Umbilical cord (tissue), 1 donor: ENCODE measurements at regions not wholly inside any gene's neighbourhood (a gene's known extent, or its start where the extent isn't known, plus 50 kb on each side); places are given as distances from the start of the nearest gene placed in this dataset.

Experiments
- DNase-seq: peaks from one replicate; pipeline ENCODE4 v3.0.0-alpha.2; 2015; ENCODE audit warnings: low spot score

DNA sequence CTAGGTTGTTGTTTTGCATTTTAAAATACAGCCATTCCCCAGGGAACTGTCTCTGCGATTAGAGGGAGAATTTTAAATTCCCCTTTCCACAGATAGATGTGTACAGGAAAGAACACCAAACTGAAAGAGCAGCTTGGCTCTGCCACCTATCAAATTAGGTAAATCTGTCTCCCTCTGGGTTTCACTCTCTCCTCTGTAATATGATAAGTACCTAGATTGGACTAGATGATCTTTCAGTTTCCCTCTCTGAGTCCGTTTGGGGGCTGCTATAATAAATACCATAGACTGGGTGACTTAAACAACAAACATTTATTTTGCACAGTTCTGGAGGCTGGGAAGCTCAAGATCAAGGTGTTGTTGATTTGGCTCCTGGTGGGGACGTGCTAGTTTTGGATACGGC, 186.0 kb downstream of the KIF20B start:
- DNase-seq, result no peak

DNA sequence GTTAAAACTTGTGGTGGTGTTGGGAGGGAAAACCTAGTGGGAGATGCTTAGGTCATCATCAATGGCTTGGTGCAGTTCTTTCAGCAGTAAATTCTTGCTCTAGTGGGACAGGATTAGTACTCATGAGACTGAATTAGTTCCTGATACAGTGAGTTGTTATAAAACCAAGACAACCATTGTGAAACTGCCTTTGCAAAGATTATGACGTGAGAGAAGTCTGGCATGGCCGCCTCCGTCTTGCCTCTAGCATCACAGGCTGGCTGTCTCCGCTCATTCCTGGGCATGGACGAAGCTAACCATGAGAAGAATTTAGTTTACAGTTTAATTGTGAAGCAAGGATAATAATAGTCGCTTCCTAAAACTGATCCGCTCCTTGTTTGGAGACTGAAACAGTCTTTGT, 186.4 kb downstream of the KIF20B start:
- DNase-seq, result no peak

DNA sequence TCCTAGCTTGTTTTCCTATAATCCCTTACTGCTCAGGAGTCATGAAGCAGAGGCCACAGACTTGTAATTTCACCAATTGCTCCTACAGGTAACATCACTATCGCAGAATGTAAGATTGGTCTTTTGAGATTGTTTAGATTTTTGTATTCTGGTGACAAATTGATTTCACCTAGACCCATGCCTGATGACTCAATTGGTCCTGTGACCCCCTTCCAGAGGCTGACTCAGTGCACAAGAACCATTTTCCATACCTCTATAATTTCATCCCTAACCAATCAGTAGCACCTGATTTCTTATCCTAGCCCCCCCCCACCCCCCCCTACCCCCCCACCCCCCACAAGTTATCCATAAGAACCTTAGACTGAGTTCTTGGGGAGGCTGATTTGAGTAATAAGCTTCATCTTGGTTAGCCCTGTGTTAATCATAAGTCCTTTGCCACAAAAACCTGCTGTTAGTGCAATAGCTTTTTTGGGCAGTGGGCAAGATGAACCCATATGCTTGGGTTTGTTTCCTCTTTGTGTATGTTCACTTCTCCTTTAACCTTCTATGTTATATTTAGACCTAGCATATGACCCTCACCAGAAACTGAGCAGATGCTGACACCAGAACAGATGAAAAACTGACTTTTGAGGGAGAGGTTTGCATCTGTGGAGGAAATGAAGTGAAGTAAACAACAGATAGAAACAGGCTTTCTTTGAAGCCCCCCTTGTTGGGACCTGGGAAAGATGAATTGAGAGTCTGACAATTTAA, 187.1 kb downstream of the KIF20B start:
- DNase-seq, result peak; percentile 46

DNA sequence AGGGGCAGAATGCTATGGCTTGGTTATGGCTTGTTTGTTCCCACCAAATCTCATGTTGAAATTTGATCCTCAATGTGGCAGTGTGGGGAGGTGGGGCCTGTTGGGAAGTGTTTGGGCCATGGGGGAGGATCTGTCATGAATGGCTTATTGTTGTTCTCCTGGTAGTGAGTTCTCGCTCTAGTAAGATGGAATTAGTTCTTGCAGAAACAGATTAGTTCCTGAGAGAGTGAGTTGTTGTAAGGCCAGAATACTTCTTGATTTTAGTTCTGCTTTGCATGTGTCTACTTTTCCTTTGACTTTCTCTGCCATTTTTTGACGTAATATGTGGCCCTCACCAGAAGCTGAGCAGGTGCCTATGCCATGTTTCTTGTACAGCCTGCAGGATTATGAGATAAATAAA, 188.2 kb downstream of the KIF20B start:
- no peak for DNase-seq

DNA sequence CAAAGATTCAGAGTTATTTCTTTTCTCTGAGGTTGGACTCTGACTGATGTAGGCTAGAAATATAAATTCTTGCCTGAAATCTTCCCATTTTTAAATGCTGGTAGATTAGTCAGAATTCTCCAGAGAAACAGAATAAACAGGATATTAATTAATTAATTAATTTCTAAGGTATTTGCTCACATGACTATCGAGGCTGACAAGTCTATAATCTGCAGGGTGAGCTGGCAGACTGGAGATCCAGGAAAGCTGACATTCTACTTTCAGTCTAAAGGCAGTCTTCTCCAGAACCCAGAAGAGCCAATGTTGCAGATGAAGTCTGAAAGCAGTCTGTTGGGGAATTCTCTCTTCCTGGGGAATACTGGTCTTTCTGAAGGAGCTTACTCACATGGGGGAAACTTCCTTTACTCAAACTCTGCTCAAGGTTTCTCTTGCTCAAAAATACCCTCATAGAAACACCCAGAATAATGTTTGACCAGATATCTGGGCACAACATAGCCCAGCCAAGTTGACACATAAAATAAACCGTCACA, 189.7 kb downstream of the KIF20B start:
- DNase-seq, result no peak

DNA sequence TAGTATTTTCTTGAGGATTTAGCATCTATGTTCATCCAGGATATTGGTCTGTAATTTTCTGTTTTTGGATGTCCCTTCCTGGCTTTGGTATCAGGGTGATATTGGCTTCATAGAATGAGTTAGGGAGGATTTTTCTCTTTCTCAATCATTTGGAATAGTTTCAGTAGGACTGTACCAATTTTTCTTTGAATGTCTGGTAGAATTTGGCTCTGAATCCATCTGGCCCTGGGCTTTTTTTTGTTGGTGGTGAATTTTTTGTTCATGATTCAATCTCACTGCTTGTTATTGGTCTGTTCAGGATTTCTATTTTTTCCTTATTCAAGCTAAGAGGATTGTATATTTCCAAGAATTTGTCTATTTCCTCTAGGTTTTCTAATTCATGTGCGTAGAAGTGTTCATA, 192.7 kb downstream of the KIF20B start:
- DNase-seq, result no peak

DNA sequence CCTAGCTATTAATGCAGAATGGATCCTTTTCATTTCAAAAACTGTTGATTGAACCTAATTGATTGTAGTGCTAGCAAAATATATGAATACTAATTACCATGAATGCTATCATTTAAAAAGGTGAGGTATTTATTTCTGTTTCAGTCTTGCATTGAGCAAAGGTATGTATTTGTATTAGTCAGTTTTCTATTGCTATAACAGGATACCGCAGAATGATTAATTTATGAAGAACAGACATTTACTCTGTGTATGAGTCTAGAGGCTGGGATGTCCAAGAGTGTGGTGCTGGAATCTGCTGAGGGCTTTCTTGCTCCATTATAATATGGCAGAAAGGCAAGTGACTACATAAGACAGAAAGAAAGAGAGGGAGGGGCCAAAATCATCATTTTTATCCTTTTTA, 199.2 kb downstream of the KIF20B start:
- no peak for DNase-seq

DNA sequence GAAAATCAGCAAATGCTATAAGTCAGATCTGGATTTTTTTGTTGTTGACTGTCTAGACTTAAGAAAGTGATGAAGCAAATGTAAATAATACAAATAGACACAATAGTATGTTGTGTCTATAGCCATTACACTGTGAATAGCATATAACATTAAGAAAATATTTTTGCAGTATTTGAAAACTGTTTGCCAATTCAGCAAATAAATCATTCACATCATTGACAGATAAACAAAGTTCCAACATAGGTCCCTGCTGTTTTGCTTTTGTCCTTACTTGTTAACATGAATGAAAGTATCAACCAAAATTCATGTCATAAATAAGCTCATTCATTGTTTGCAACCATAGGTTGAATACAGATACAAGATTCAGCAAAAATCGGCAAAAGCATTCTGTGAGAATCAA, 200.5 kb downstream of the KIF20B start:
- DNase-seq, result no peak

DNA sequence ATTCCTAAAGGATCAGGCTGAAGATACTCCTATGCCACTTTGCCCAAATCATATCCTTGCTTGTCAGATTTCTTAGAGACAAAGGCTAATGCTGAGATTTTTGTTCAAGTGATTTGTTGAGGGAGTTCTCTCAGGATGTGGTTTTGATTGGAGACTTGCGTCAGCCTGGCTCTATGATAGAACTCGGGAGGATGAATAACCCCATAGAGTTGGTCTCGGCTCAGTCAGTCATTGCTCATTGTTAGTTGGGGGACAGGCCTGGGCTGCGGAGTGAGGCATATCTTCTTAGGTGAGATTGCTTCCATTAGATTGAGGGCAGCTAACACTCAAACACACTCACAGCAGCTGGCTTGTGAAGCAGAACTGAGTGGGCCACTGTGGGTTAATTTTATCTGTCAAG, 203.4 kb downstream of the KIF20B start:
- no peak for DNase-seq

DNA sequence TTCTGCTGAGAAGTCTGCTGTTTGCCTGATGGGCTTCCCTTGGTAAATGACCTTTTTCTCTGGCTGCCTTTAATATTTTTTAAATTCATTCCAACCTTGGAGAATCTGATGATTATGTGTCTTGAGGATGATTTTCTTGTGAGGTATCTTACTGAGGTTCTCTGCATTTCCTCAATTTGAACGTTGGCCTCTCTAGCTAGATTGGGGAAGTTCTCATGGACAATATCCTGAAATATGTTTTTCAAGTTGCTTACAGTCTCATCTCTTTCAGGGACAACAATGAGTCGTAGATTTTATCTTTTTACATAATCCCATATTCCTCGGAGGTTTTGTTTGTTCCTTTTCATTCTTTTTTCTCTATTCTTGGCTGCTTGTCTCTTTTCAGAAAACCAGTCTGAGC, 208.4 kb downstream of the KIF20B start:
- DNase-seq, result no peak

DNA sequence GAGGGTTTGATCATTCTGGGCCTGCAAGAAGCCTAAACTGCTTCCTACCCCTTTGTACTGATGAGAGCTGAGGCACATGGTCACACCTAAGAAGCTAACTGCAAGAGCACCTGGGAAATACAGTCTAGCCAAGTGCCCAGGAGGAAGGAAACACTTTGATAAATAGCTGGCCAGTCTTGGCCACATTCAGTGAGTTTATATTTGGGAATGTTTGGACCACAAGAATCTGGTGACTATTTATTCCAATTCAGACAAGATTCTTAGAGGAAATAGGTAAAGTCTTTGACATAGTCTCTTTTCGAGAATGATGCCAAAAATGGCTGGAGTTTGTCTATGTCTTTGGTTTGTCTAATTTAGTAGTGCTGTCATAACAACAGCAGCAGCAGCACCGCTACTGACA, 213.6 kb downstream of the KIF20B start:
- no peak for DNase-seq

DNA sequence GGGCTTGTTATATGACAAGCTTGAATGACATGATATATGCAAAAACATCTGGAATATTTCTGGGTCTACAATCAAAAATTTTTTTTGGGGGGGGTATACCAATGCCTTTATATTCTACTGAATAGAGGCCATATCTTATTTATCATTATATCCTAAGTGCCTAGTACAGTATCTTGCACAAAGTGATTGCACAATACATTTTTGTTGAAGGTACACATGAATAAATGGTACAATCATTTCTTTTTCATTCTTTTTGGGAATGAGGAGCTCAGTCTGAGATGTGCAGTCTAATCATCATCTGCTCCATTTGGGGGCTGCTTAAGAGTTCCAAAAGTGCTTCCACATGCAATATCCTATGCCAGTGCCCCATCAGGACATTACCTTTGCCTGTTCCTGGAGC, 214.6 kb downstream of the KIF20B start:
- DNase-seq, result no peak

DNA sequence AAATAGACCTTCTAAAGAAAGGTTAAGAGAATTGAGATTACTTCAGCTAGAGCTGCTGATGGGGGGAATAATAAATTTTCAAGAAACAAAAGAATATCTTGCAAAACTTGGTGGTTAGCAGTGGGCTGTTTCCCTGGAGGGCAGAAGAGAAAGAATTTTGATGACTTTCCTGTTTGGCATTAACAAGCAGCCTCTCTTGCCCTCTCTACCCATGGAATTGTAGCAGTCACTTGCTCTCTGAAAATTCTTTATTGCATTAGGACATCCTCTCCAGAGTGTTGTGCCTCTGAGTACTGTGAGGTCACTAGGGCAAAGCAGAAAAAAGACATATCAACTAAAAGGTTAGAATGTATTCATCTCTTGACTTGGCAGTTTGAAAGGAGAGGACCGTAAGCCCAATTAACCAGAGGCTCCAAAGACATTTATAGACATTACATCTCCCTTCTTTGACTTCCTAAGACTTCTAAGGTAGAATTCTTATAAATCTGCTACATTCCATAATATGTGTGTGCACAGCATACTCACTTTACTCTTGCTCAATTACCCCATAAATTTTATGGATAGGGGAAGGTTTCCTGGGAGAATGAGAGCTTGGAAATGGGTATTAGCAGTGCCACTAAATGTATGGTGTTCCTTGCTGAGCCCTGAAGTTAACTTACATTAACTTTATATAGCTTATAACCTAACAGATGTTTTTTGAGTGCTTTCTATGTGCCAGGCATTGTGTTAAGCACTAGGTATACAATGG, 215.3 kb downstream of the KIF20B start:
- no peak for DNase-seq

DNA sequence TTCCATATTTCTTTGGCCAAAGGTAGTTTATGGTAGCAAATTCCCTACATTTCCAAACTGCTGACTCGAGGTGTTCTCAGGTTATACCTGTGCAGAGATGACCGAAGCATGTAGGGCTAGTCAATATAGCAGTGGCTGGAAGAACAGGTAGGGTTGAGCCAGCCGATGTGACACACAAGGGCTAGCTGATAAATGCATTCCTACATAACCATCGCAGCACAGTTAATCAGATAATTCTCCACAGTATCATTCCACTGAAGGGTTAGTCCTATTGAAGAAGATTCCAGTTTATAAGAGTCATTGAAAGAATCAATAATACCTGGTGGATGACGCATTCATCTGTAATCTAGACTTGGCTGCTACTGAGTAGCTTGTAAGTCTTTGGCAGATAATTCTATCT, 220.0 kb downstream of the KIF20B start:
- DNase-seq, result no peak

DNA sequence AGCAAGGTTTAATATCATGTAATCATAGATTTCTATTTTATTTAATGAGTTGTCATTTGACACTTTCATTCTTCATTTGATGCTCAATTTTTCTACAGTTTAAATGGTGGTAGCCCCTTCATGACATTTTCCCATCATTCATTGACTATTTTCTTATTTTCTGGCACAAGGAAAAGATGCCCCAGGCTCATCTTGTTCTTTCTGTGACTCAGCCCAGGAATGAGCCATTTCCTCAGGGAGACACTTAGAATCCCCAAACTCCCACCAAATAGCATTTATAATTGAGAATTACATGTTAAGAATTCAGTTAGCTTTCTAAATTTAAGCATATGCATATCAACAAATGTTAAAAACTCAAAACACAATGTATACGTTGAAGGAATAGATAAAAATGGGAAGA, 222.3 kb downstream of the KIF20B start:
- DNase-seq, result no peak

DNA sequence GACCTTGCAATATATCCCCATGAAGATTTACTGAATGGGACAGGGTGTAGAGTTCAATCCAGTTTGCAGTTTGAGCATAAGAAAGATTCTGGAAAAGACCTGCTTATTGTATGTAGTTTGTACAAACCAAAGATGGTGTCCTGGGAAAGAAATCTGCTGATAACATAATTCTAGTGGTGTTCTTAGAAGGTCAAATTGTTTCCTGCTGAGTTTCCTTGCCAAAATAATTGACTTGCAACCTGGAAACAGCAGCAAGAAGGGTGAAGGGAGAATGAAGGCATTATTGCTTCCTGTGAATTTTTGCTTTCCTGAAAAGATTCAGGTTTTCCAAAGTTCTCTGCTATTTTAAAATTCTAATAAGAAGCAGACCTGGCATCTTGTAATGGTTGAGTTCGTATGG, 222.9 kb downstream of the KIF20B start:
- no peak for DNase-seq

DNA sequence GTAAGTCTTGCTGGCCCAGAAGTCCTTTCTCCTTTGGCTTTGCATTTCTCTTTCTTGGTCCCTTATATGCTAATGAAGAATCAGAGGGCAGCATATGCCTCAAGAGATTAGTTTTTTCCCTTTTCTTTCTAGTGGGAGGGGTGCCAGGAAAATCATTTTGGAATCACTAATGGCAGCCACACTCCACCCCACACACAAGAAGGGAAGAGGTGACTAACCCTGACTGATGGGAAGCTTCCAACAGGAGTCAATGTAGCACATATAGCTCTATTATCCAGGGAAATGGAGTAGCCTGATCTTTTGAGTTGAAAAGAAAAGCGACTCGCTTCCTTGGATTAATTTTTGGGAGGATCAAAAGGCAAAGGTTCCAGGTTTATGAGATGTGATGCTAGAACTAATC, 225.3 kb downstream of the KIF20B start:
- DNase-seq, result no peak

DNA sequence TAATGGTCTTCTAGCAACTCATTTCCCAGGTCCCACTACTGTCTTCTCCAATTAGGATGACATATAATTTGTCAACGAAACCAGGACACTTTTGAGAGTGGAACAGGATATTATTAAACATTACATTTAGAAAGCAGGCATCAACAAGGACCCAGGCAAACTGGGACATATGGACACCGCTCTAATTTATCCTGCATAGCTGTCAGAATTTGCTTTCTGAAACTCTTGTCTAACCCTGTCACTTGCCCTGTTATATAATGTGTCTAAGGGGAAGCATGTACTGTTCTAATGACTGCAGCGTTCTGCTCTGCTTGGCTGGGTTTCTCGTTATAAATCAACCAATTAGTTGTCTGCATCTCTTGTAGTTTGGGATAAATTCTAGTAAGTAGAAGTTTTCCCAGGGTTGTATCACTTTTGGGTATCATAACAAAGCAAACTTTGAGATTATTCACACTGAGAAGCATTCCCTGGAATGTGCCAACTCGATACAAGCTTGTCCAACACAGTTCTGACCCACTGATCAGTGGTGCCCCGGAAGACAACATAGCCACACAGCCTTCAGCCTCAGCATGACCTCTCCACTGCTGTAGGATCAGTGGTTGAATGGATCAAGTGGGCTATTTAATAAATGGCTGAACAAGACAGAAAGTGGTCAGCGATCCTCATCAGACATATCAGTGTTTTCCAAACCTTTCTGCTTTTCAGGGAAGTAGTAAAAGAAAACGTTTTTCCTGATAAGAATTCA, 228.1 kb downstream of the KIF20B start:
- no peak for DNase-seq

DNA sequence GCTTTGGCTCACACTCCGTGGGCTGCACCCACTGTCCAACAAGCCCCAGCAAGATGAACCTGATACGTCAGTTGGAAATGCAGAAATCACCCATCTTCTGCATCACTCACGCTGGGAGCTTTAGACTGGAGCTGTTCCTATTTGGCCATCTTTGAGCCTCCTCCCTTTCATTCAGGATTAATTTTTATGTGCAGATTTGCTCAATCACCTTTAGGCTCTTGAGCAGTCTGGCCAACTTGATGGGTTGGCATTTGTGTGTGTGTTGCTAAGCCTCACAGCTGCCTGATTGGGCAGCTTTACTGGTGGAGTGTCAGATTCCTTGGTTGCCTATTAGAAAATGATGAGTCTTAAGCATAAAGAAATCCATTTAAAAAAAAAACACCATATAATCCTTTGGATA, 236.1 kb downstream of the KIF20B start:
- no peak for DNase-seq

DNA sequence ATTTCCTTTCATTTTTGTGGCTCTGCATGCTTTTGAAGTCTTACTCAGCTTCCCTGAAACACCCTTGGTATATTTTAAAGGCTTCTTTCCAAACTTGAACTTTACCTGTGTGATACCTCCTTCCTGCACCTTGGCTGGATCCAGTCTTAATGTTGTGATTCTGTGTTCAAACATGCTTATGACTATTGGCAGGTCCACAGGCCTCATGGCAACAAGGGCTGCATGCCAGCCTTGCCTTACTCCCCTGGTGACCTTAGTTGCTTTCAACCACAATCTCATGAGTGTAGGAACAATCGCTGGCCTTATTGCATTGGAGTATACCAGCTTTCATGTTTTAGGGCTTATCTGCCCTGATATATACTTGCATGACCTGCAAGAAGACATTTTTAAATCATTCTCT, 238.7 kb downstream of the KIF20B start:
- no peak for DNase-seq

DNA sequence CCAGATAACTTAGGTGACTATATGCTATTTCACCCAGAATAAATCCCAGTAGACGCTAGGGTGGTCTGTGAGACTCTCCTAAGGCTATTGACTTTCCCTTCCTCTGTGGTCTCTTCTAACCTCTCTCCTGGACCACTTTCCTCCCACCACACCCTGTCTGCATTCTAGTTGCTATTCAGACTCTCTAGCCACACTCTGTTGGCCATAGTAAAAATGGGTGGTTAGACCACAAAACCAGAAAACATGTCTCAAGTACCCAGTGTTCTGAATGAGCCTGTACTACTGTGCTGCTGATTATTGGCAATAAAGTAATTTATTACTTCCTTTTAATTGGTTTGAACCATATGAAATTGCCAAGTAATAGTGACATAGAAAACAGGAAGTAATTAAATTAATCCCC, 240.8 kb downstream of the KIF20B start:
- DNase-seq, result no peak

DNA sequence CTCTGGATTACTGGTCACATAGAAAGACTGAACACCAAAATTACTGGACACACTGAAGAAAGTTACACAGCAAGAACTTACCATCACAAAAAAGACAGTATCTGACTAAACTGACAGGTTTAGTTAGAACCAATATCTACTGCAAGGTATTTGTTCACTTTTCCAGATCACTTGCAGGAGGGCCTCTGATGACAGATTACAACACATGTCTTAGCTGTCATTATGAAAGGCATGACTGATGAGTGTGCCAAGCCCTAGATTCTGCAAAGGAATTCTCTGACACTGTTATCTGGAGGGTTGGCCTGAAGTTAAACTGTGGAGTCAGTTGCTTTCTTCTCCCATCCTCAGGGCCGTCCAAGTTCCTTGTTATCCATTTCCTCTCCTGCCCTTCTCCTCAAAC, 242.7 kb downstream of the KIF20B start:
- DNase-seq, result no peak

DNA sequence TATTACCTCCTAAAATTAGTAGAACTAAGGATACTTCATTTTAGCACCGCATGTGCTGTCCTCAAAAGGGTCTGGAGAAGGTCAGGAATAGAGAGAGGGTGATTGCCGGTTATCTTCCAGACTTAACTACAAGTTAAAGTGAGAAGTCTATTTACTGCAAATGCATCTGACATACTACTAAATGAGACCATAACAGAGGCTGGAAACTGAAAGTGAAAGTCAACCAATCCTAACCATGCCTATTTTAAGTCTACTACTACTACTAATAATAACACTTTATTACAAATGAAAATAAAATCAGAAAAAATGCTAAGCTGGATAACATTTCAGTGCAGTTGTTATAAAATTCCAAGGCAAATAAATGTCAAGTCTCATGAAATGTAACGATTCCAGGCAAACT, 244.7 kb downstream of the KIF20B start:
- no peak for DNase-seq
